ENCODE measurements at regions not wholly inside any gene's neighbourhood (a gene's known extent, or its start where the extent isn't known, plus 50 kb on each side); places are given as distances from the start of the nearest gene placed in this dataset.
"Not testable (repeated sequence)": the region's sequence is repeated elsewhere in the genome, so short reads cannot be mapped to it uniquely, and the experiment has no call there.

- Histone ChIP-seq H3K27ac (ENCODE audit: low read length) (no peak overlapping the region), H3K4me1 (ENCODE audit: control insufficient read depth in 1 of 2, insufficient read depth in 2 of 2, low read length in 2 of 2) (peaks cover 0 to 4% of the 10 kb centered on the region in 2 donors), H3K27me3 (ENCODE audit: low read depth, low read length) (no peaks in the 10 kb centered on the region)
These were observed 85.0 kb upstream of the IFNGR1 start for GRCh38 chr6:137304020-137304780.

GRCh38 chr6:137303441-137303840 lies 84.3 kb upstream of the IFNGR1 start:
- H3K4me3 ChIP-seq (ENCODE audit: low read depth in 1 of 2, low read length in 2 of 2) = no peak overlapping the region
- no peaks in the 10 kb centered on the region for H3K9me3 ChIP-seq (ENCODE audit: control insufficient read depth in 1 of 2, low read length in 2 of 2)
- H3K27ac ChIP-seq (ENCODE audit: low read length) = no peak overlapping the region
- H3K4me1 ChIP-seq (ENCODE audit: control insufficient read depth in 1 of 2, insufficient read depth in 2 of 2, low read length in 2 of 2) = no peaks in the 10 kb centered on the region
- H3K27me3 ChIP-seq (ENCODE audit: low read depth, low read length) = no peaks in the 10 kb centered on the region
- H3K36me3 ChIP-seq (ENCODE audit: control insufficient read depth in 1 of 2, insufficient read depth in 2 of 2, low read length in 2 of 2) = no peaks in the 10 kb centered on the region

More at GRCh38 chr6:137304020-137304780, 85.0 kb upstream of the IFNGR1 start:
- H3K36me3 ChIP-seq (ENCODE audit: control insufficient read depth in 1 of 2, insufficient read depth in 2 of 2, low read length in 2 of 2) = no peaks in the 10 kb centered on the region
- no peak overlapping the region for H3K4me3 ChIP-seq (ENCODE audit: low read depth in 1 of 2, low read length in 2 of 2)
- H3K9me3 ChIP-seq (ENCODE audit: control insufficient read depth in 1 of 2, low read length in 2 of 2) = no peaks in the 10 kb centered on the region

GRCh38 chr6:137299681-137300080 lies 80.5 kb upstream of the IFNGR1 start:
- Histone ChIP-seq H3K36me3 (ENCODE audit: control insufficient read depth in 1 of 2, insufficient read depth in 2 of 2, low read length in 2 of 2) (no peaks in the 10 kb centered on the region), H3K4me3 (ENCODE audit: low read depth in 1 of 2, low read length in 2 of 2) (no peak overlapping the region), H3K9me3 (ENCODE audit: control insufficient read depth in 1 of 2, low read length in 2 of 2) (no peaks in the 10 kb centered on the region), H3K27me3 (ENCODE audit: low read depth, low read length) (no peaks in the 10 kb centered on the region), H3K27ac (ENCODE audit: low read length) (no peak overlapping the region), H3K4me1 (ENCODE audit: control insufficient read depth in 1 of 2, insufficient read depth in 2 of 2, low read length in 2 of 2) (no peaks in the 10 kb centered on the region)

- H3K27me3 ChIP-seq (ENCODE audit: low read depth, low read length) = no peaks in the 10 kb centered on the region
- no peaks in the 10 kb centered on the region for H3K36me3 ChIP-seq (ENCODE audit: control insufficient read depth in 1 of 2, insufficient read depth in 2 of 2, low read length in 2 of 2)
- H3K27ac ChIP-seq (ENCODE audit: low read length) = no peak overlapping the region
- no peaks in the 10 kb centered on the region for H3K9me3 ChIP-seq (ENCODE audit: control insufficient read depth in 1 of 2, low read length in 2 of 2)
- H3K4me3 ChIP-seq (ENCODE audit: low read depth in 1 of 2, low read length in 2 of 2) = no peak overlapping the region
- H3K4me1 ChIP-seq (ENCODE audit: control insufficient read depth in 1 of 2, insufficient read depth in 2 of 2, low read length in 2 of 2) = no peaks in the 10 kb centered on the region
These were observed 78.7 kb upstream of the IFNGR1 start for GRCh38 chr6:137297887-137298286.

GRCh38 chr6:137292326-137292725 lies 73.1 kb upstream of the IFNGR1 start:
- H3K4me3 ChIP-seq (ENCODE audit: low read depth in 1 of 2, low read length in 2 of 2); H3K36me3 ChIP-seq (ENCODE audit: control insufficient read depth in 1 of 2, insufficient read depth in 2 of 2, low read length in 2 of 2): not testable (repeated sequence)

GRCh38 chr6:137291441-137291840 lies 72.3 kb upstream of the IFNGR1 start:
- H3K4me3 ChIP-seq (ENCODE audit: low read depth in 1 of 2, low read length in 2 of 2) = no peak overlapping the region
- no peaks in the 10 kb centered on the region for H3K9me3 ChIP-seq (ENCODE audit: control insufficient read depth in 1 of 2, low read length in 2 of 2)
- H3K4me1 ChIP-seq (ENCODE audit: control insufficient read depth in 1 of 2, insufficient read depth in 2 of 2, low read length in 2 of 2) = no peaks in the 10 kb centered on the region
- no peak overlapping the region for H3K27ac ChIP-seq (ENCODE audit: low read length)
- no peaks in the 10 kb centered on the region for H3K36me3 ChIP-seq (ENCODE audit: control insufficient read depth in 1 of 2, insufficient read depth in 2 of 2, low read length in 2 of 2)
- no peaks in the 10 kb centered on the region for H3K27me3 ChIP-seq (ENCODE audit: low read depth, low read length)

More at GRCh38 chr6:137292326-137292725, 73.1 kb upstream of the IFNGR1 start:
- H3K4me1 ChIP-seq (ENCODE audit: control insufficient read depth in 1 of 2, insufficient read depth in 2 of 2, low read length in 2 of 2); H3K9me3 ChIP-seq (ENCODE audit: control insufficient read depth in 1 of 2, low read length in 2 of 2); H3K27ac ChIP-seq (ENCODE audit: low read length); H3K27me3 ChIP-seq (ENCODE audit: low read depth, low read length): not testable (repeated sequence)

GRCh38 chr6:137290601-137291261 lies 71.5 kb upstream of the IFNGR1 start:
- Histone ChIP-seq H3K27ac (ENCODE audit: low read length) (no peak overlapping the region), H3K27me3 (ENCODE audit: low read depth, low read length) (no peaks in the 10 kb centered on the region), H3K4me1 (ENCODE audit: control insufficient read depth in 1 of 2, insufficient read depth in 2 of 2, low read length in 2 of 2) (no peaks in the 10 kb centered on the region), H3K4me3 (ENCODE audit: low read depth in 1 of 2, low read length in 2 of 2) (no peak overlapping the region), H3K9me3 (ENCODE audit: control insufficient read depth in 1 of 2, low read length in 2 of 2) (no peaks in the 10 kb centered on the region), H3K36me3 (ENCODE audit: control insufficient read depth in 1 of 2, insufficient read depth in 2 of 2, low read length in 2 of 2) (no peaks in the 10 kb centered on the region)

- no peak overlapping the region for H3K4me3 ChIP-seq (ENCODE audit: low read depth in 1 of 2, low read length in 2 of 2)
- H3K36me3 ChIP-seq (ENCODE audit: control insufficient read depth in 1 of 2, insufficient read depth in 2 of 2, low read length in 2 of 2) = no peaks in the 10 kb centered on the region
- no peaks in the 10 kb centered on the region for H3K9me3 ChIP-seq (ENCODE audit: control insufficient read depth in 1 of 2, low read length in 2 of 2)
- no peaks in the 10 kb centered on the region for H3K27me3 ChIP-seq (ENCODE audit: low read depth, low read length)
- H3K27ac ChIP-seq (ENCODE audit: low read length) = no peak overlapping the region
- no peaks in the 10 kb centered on the region for H3K4me1 ChIP-seq (ENCODE audit: control insufficient read depth in 1 of 2, insufficient read depth in 2 of 2, low read length in 2 of 2)
These were observed 67.7 kb upstream of the IFNGR1 start for GRCh38 chr6:137286916-137287315.

GRCh38 chr6:137286368-137286767 lies 67.2 kb upstream of the IFNGR1 start:
- Histone ChIP-seq H3K36me3 (ENCODE audit: control insufficient read depth in 1 of 2, insufficient read depth in 2 of 2, low read length in 2 of 2) (no peaks in the 10 kb centered on the region), H3K9me3 (ENCODE audit: control insufficient read depth in 1 of 2, low read length in 2 of 2) (no peaks in the 10 kb centered on the region), H3K27ac (ENCODE audit: low read length) (no peak overlapping the region), H3K27me3 (ENCODE audit: low read depth, low read length) (no peaks in the 10 kb centered on the region), H3K4me1 (ENCODE audit: control insufficient read depth in 1 of 2, insufficient read depth in 2 of 2, low read length in 2 of 2) (no peaks in the 10 kb centered on the region), H3K4me3 (ENCODE audit: low read depth in 1 of 2, low read length in 2 of 2) (no peak overlapping the region)

- Histone ChIP-seq H3K4me3 (ENCODE audit: low read depth in 1 of 2, low read length in 2 of 2) (no peak overlapping the region), H3K9me3 (ENCODE audit: control insufficient read depth in 1 of 2, low read length in 2 of 2) (no peaks in the 10 kb centered on the region), H3K4me1 (ENCODE audit: control insufficient read depth in 1 of 2, insufficient read depth in 2 of 2, low read length in 2 of 2) (no peaks in the 10 kb centered on the region), H3K27ac (ENCODE audit: low read length) (no peak overlapping the region), H3K27me3 (ENCODE audit: low read depth, low read length) (no peaks in the 10 kb centered on the region), H3K36me3 (ENCODE audit: control insufficient read depth in 1 of 2, insufficient read depth in 2 of 2, low read length in 2 of 2) (no peaks in the 10 kb centered on the region)
These were observed 65.6 kb upstream of the IFNGR1 start for GRCh38 chr6:137284811-137285110.

- H3K4me3 ChIP-seq (ENCODE audit: low read depth in 1 of 2, low read length in 2 of 2) = no peak overlapping the region
- H3K36me3 ChIP-seq (ENCODE audit: control insufficient read depth in 1 of 2, insufficient read depth in 2 of 2, low read length in 2 of 2) = no peaks in the 10 kb centered on the region
- no peak overlapping the region for H3K27ac ChIP-seq (ENCODE audit: low read length)
- H3K27me3 ChIP-seq (ENCODE audit: low read depth, low read length) = no peaks in the 10 kb centered on the region
- no peaks in the 10 kb centered on the region for H3K9me3 ChIP-seq (ENCODE audit: control insufficient read depth in 1 of 2, low read length in 2 of 2)
- H3K4me1 ChIP-seq (ENCODE audit: control insufficient read depth in 1 of 2, insufficient read depth in 2 of 2, low read length in 2 of 2) = no peaks in the 10 kb centered on the region
These were observed 65.0 kb upstream of the IFNGR1 start for GRCh38 chr6:137283940-137284810.

Data from muscle layer of duodenum (tissue), 2 donors.